VCaP (cell line): ENCODE measurements at regions not wholly inside any gene's neighbourhood (a gene's known extent, or its start where the extent isn't known, plus 50 kb on each side); places are given as distances from the start of the nearest gene placed in this dataset.

Source experiments
- H3K27ac ChIP-seq: fragments of 450-650 bp; 2 replicates; pipeline ENCODE4 v1.5.1; 2017
- TF ChIP-seq, protein P1 (sequence below): fragments of 450-650 bp; conservative IDR thresholded peaks from 2 replicates; pipeline ENCODE4 v1.5.1; 2017; ENCODE audit warnings: mild to moderate bottlenecking, moderate library complexity

GRCh38 chr5:129199308-129199707 lies 104.8 kb downstream of the ISOC1 start:
- TF ChIP-seq, protein P1, sequence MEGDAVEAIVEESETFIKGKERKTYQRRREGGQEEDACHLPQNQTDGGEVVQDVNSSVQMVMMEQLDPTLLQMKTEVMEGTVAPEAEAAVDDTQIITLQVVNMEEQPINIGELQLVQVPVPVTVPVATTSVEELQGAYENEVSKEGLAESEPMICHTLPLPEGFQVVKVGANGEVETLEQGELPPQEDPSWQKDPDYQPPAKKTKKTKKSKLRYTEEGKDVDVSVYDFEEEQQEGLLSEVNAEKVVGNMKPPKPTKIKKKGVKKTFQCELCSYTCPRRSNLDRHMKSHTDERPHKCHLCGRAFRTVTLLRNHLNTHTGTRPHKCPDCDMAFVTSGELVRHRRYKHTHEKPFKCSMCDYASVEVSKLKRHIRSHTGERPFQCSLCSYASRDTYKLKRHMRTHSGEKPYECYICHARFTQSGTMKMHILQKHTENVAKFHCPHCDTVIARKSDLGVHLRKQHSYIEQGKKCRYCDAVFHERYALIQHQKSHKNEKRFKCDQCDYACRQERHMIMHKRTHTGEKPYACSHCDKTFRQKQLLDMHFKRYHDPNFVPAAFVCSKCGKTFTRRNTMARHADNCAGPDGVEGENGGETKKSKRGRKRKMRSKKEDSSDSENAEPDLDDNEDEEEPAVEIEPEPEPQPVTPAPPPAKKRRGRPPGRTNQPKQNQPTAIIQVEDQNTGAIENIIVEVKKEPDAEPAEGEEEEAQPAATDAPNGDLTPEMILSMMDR = no peak

DNA sequence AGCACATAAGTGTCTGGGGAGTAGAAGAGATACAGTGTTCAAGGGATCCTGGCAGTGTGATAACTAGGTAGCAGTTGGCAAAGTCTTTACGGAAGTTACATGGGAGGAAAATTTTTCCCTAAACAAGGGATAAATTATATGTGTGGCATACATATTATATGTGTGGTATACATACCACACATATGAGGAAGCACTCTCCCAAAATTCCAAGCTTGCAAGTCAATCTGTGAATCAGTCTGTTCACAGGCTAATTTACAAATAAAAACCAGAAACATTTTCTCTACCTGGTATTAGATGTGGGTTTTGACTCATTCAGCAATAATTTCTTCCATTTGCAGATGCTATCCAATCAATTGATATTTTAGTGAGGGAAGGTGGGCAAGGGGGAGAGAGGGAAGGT lies 110.0 kb downstream of the ISOC1 start:
- TF ChIP-seq, protein P1 = no peak
- no peak overlapping the region for H3K27ac ChIP-seq

More at GRCh38 chr5:129199308-129199707, 104.8 kb downstream of the ISOC1 start:
- no peak overlapping the region for H3K27ac ChIP-seq

GRCh38 chr5:129216001-129216400 lies 121.5 kb downstream of the ISOC1 start:
- no peak overlapping the region for H3K27ac ChIP-seq
- TF ChIP-seq, protein P1 = no peak

GRCh38 chr5:129217179-129217578 lies 122.6 kb downstream of the ISOC1 start:
- TF ChIP-seq, protein P1 = no peak
- H3K27ac ChIP-seq = no peak overlapping the region

GRCh38 chr5:129223178-129223577 lies 128.6 kb downstream of the ISOC1 start:
- no peak overlapping the region for H3K27ac ChIP-seq
- TF ChIP-seq, protein P1 = no peak

DNA sequence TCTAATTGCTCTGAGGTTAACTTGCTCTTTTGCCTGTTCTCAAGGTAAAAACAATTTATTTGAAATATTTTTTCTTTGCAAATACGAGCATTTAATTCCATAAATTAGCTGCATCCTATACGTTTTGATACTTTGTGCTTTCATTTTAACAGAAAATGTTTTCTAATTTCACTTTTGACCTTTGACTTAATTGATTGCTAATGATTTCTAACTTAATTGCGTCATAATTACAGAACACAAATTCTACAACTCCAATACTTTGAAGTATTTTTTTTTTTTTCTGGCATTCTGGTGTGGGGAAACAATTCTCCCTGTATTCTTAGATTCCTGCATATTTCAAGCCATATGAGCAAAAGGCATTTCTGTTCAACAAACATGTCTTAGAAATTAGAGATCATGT lies 134.0 kb downstream of the ISOC1 start:
- H3K27ac ChIP-seq = no peak overlapping the region
- TF ChIP-seq, protein P1 = no peak

GRCh38 chr5:129241755-129242154 lies 147.2 kb downstream of the ISOC1 start:
- TF ChIP-seq, protein P1 = no peak
- H3K27ac ChIP-seq = peak overlapping the region; percentile 77

- TF ChIP-seq, protein P1 = no peak
- peak overlapping the region; percentile 77; the same call in 1 of the 2 replicates for H3K27ac ChIP-seq
Measured at GRCh38 chr5:129243039-129243438, 148.5 kb downstream of the ISOC1 start.
